ENCODE measurements at regions not wholly inside any gene's neighbourhood (a gene's known extent, or its start where the extent isn't known, plus 50 kb on each side); places are given as distances from the start of the nearest gene placed in this dataset.

DNA sequence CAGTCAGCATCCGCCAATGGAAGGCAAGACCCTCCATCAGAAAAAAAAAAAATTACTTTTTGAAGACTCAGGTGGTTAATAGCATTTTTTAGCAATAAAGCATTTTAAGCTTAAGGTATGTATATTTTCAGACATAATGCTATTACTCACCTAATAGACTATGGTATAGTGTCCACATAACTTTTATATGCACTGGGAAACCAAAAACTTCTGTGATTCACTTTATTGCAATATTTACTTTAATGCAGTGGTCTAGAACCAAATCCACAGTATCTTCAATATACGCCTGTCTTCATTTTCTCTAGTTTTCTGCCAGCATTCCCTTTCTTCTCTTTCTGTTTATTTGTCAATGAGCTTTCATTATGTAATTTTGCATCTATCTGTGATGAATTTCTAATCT is 418.1 kb downstream of the SLITRK6 start:
- H3K27ac ChIP-seq (ENCODE audit: low read length in 2 of 2): no peak overlapping the region
- H3K4me3 ChIP-seq (ENCODE audit: control extremely low read depth in 1 of 5, extremely low read depth in 1 of 5, insufficient read depth in 1 of 5, low read depth in 2 of 5, low read length in 4 of 5): no peak overlapping the region
- intact Hi-C loops (cut with micrococcal nuclease): no loop called here
- H3K4me1 Mint-ChIP-seq: peaks cover 3% of the 10 kb centered on the region
- no peaks in the 10 kb centered on the region for H3K79me2 ChIP-seq (ENCODE audit: control insufficient read depth, insufficient read depth, low read length)
- no peaks in the 10 kb centered on the region for H3K9me3 ChIP-seq (ENCODE audit: control extremely low read depth in 1 of 3, control insufficient read depth in 2 of 3, insufficient read depth in 1 of 3, low read length in 2 of 3)
- no peaks in the 10 kb centered on the region for H3K36me3 ChIP-seq (replicated peaks in 1 of 2; ENCODE audit: control extremely low read depth in 1 of 2, control insufficient read depth in 1 of 2, extremely low read depth in 1 of 2, insufficient read depth in 2 of 2, low read length in 1 of 2)
- no peaks in the 10 kb centered on the region for H4K20me1 ChIP-seq (ENCODE audit: control insufficient read depth, insufficient read depth, low read length, poor library complexity, severe bottlenecking)
- ChIA-PET CTCF (no interaction called here), POLR2A (no interaction called here)
- H3K9ac ChIP-seq (ENCODE audit: low read length): no peak overlapping the region
- no peak overlapping the region for H2AFZ ChIP-seq (ENCODE audit: insufficient read depth, low read depth, low read length, poor library complexity, severe bottlenecking)
- no peaks in the 10 kb centered on the region for H3K9me3 Mint-ChIP-seq (ENCODE audit: insufficient read depth)
- H3K27ac Mint-ChIP-seq: no peak overlapping the region
- ATAC-seq (ENCODE audit: low read depth) (no peak), DNase-seq (no peak)
- H3K27me3 ChIP-seq (replicated peaks in 1 of 4; ENCODE audit: control extremely low read depth in 1 of 4, control insufficient read depth in 3 of 4, insufficient read depth in 4 of 4, low read length in 3 of 4): no peaks in the 10 kb centered on the region
- no CpG with 5 or more reads among the region's 2 CpGs for WGBS (ENCODE audit: insufficient coverage)
- TF ChIP-seq, protein P1, sequence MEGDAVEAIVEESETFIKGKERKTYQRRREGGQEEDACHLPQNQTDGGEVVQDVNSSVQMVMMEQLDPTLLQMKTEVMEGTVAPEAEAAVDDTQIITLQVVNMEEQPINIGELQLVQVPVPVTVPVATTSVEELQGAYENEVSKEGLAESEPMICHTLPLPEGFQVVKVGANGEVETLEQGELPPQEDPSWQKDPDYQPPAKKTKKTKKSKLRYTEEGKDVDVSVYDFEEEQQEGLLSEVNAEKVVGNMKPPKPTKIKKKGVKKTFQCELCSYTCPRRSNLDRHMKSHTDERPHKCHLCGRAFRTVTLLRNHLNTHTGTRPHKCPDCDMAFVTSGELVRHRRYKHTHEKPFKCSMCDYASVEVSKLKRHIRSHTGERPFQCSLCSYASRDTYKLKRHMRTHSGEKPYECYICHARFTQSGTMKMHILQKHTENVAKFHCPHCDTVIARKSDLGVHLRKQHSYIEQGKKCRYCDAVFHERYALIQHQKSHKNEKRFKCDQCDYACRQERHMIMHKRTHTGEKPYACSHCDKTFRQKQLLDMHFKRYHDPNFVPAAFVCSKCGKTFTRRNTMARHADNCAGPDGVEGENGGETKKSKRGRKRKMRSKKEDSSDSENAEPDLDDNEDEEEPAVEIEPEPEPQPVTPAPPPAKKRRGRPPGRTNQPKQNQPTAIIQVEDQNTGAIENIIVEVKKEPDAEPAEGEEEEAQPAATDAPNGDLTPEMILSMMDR (IDR thresholded peaks at IDR 0.05): no peak
- no peak for TF ChIP-seq EZH2 (IDR thresholded peaks at IDR 0.05; ENCODE audit: borderline replicate concordance, insufficient read depth, low read depth, low read length, poor library complexity, severe bottlenecking)
- no peaks in the 10 kb centered on the region for H3K4me1 ChIP-seq (ENCODE audit: control insufficient read depth in 2 of 2, insufficient read depth in 2 of 2, low read length in 2 of 2)
- no peak overlapping the region for H3K4me3 Mint-ChIP-seq
- H3K4me2 ChIP-seq (replicated peaks; ENCODE audit: low read depth, low read length, poor library complexity, severe bottlenecking): no peak overlapping the region
- H3K27me3 Mint-ChIP-seq: no peaks in the 10 kb centered on the region

DNA sequence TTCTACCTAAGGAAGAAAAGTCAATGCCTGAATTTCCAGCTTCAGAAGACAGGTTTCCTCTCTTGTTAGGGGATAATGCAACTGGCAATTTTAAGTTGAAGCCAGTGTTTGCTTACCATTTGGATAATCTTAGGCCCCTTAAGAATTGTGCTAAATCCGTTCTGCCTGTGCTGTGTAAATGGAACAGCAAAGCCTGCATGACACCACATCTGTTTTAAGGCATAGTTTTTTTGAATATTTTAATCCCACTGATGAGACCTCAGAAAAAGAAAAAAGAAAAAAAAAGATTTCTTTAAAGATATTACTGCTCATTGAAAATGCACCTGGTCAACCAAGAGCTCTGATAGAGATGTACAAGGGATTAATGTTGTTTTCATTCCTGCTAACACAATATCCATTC is 419.2 kb downstream of the SLITRK6 start:
- Histone ChIP-seq H3K27me3 (replicated peaks in 1 of 4; ENCODE audit: control extremely low read depth in 1 of 4, control insufficient read depth in 3 of 4, insufficient read depth in 4 of 4, low read length in 3 of 4) (no peaks in the 10 kb centered on the region), H4K20me1 (ENCODE audit: control insufficient read depth, insufficient read depth, low read length, poor library complexity, severe bottlenecking) (no peaks in the 10 kb centered on the region), H3K9me3 (ENCODE audit: control extremely low read depth in 1 of 3, control insufficient read depth in 2 of 3, insufficient read depth in 1 of 3, low read length in 2 of 3) (no peaks in the 10 kb centered on the region), H3K4me1 (ENCODE audit: control insufficient read depth in 2 of 2, insufficient read depth in 2 of 2, low read length in 2 of 2) (no peaks in the 10 kb centered on the region), H3K27ac (ENCODE audit: low read length in 2 of 2) (no peak overlapping the region), H3K4me3 (ENCODE audit: control extremely low read depth in 1 of 5, extremely low read depth in 1 of 5, insufficient read depth in 1 of 5, low read depth in 2 of 5, low read length in 4 of 5) (no peak overlapping the region), H3K36me3 (replicated peaks in 1 of 2; ENCODE audit: control extremely low read depth in 1 of 2, control insufficient read depth in 1 of 2, extremely low read depth in 1 of 2, insufficient read depth in 2 of 2, low read length in 1 of 2) (no peaks in the 10 kb centered on the region), H3K4me2 (replicated peaks; ENCODE audit: low read depth, low read length, poor library complexity, severe bottlenecking) (no peak overlapping the region), H3K79me2 (ENCODE audit: control insufficient read depth, insufficient read depth, low read length) (no peaks in the 10 kb centered on the region), H2AFZ (ENCODE audit: insufficient read depth, low read depth, low read length, poor library complexity, severe bottlenecking) (no peak overlapping the region), H3K9ac (ENCODE audit: low read length) (no peak overlapping the region)
- ATAC-seq (ENCODE audit: low read depth) (no peak), DNase-seq (no peak)
- Mint-ChIP-seq H3K27me3 (no peaks in the 10 kb centered on the region), H3K27ac (no peak overlapping the region), H3K4me3 (no peak overlapping the region), H3K9me3 (ENCODE audit: insufficient read depth) (no peaks in the 10 kb centered on the region), H3K4me1 (peaks cover 3% of the 10 kb centered on the region)
- TF ChIP-seq, protein P1 (IDR thresholded peaks at IDR 0.05): no peak
- no peak for TF ChIP-seq EZH2 (IDR thresholded peaks at IDR 0.05; ENCODE audit: borderline replicate concordance, insufficient read depth, low read depth, low read length, poor library complexity, severe bottlenecking)
- WGBS (ENCODE audit: insufficient coverage): no CpG with 5 or more reads among the region's 1 CpG
- ChIA-PET CTCF (no interaction called here), POLR2A (no interaction called here)
- intact Hi-C loops (cut with micrococcal nuclease): no loop called here

All from B cell (primary cell).